ENCODE measurements at regions not wholly inside any gene's neighbourhood (a gene's known extent, or its start where the extent isn't known, plus 50 kb on each side); places are given as distances from the start of the nearest gene placed in this dataset.

GRCh38 chr2:67339234-67339885 is 57.8 kb upstream of the ETAA1 start:
- no CpG with 5 or more reads among the region's 4 CpGs for WGBS (ENCODE audit: extremely low coverage, insufficient read length, low lambda C conversion rate)
- H2BK120ac ChIP-seq (ENCODE audit: low read depth, low read length, poor library complexity, severe bottlenecking) = no peak overlapping the region
- no peak for DNase-seq

More at GRCh38 chr2:67339234-67339885, 57.8 kb upstream of the ETAA1 start:
- no peak overlapping the region for H3K27ac ChIP-seq (ENCODE audit: insufficient read length, low read depth, low read length)
- Mint-ChIP-seq H3K36me3 (ENCODE audit: insufficient read depth in 1 of 3, low read depth in 3 of 3) (peaks cover 0 to 31% (median 15%) of the 10 kb centered on the region in 3 experiments), H3K9me3 (peaks cover 0 to 4% of the 10 kb centered on the region in 2 experiments; a peak in 2 of 5 replicates), H3K4me3 (no peak overlapping the region), H3K27me3 (ENCODE audit: low read depth) (no peaks in the 10 kb centered on the region), H3K27ac (peak overlapping the region in 1 of 3 experiments; percentile 44; a peak in 2 of 7 replicates), H3K4me1 (peaks cover 21 to 28% of the 10 kb centered on the region in 2 experiments)
- H3K23ac ChIP-seq (ENCODE audit: insufficient read length, low read depth, low read length) = no peak overlapping the region
- H2AFZ ChIP-seq (ENCODE audit: low read length) = no peak overlapping the region
- no peak overlapping the region for H2BK5ac ChIP-seq (ENCODE audit: insufficient read length, low read length)
- H3K9me3 ChIP-seq (ENCODE audit: control insufficient read depth, low read depth, low read length) = no peaks in the 10 kb centered on the region
- H2BK12ac ChIP-seq (ENCODE audit: insufficient read length, low read depth, low read length) = no peak overlapping the region
- no peaks in the 10 kb centered on the region for H3K4me1 ChIP-seq (ENCODE audit: insufficient read depth, low read length)
- H4K20me1 ChIP-seq (ENCODE audit: control insufficient read depth, insufficient read depth, insufficient read length) = no peaks in the 10 kb centered on the region
- no peak overlapping the region for H2BK15ac ChIP-seq (ENCODE audit: low read depth, low read length)
- no peak overlapping the region for H3K4ac ChIP-seq (ENCODE audit: low read depth, low read length)
- no peak overlapping the region for H3T11ph ChIP-seq (ENCODE audit: low read length)
- no peak overlapping the region for H3K4me2 ChIP-seq (ENCODE audit: insufficient read depth, insufficient read length, low read length)
- no peaks in the 10 kb centered on the region for H3K27me3 ChIP-seq (ENCODE audit: insufficient read depth, low read length)
- H3K14ac ChIP-seq (ENCODE audit: insufficient read depth, low read length) = no peak overlapping the region
- H4K8ac ChIP-seq (replicated peaks; ENCODE audit: insufficient read length, low read depth, low read length) = no peak overlapping the region
- H3K56ac ChIP-seq (ENCODE audit: insufficient read length, low read depth, low read length) = no peak overlapping the region
- H4K91ac ChIP-seq (ENCODE audit: insufficient read length, low read depth, low read length) = no peak overlapping the region
- no peak overlapping the region for H2AK5ac ChIP-seq (ENCODE audit: insufficient read length, low read length)
- H3K79me2 ChIP-seq (ENCODE audit: insufficient read depth, low read length) = peaks cover 3% of the 10 kb centered on the region; the same call in 1 of the 2 replicates
- no peaks in the 10 kb centered on the region for H3K79me1 ChIP-seq (ENCODE audit: insufficient read depth, low read depth, low read length, poor library complexity, severe bottlenecking)
- H2BK20ac ChIP-seq (ENCODE audit: low read depth, low read length, poor library complexity, severe bottlenecking) = no peak overlapping the region
- H3K18ac ChIP-seq (ENCODE audit: insufficient read length, low read depth, low read length) = no peak overlapping the region
- TF ChIP-seq CTCF (conservative IDR thresholded peaks at IDR 0.05) = no peak
- no peaks in the 10 kb centered on the region for H3K23me2 ChIP-seq (ENCODE audit: insufficient read length, low read depth, low read length, poor library complexity, severe bottlenecking)
- no peak overlapping the region for H3K9ac ChIP-seq (ENCODE audit: extremely low read depth, insufficient read length, low read length)
- H4K5ac ChIP-seq (ENCODE audit: insufficient read length, low read depth, low read length) = no peak overlapping the region

Measured in H9 (cell line).